ENCODE measurements at regions not wholly inside any gene's neighbourhood (a gene's known extent, or its start where the extent isn't known, plus 50 kb on each side); places are given as distances from the start of the nearest gene placed in this dataset.

GRCh38 chr20:36097337-36098151, 57.0 kb upstream of the EPB41L1 start:
- TF ChIP-seq POLR2AphosphoS5 (IDR thresholded peaks at IDR 0.05; ENCODE audit: insufficient read depth, low read depth, low read length) (no peak), CTCF (IDR thresholded peaks at IDR 0.05; ENCODE audit: extremely low read depth in 1 of 2, insufficient read depth in 1 of 2, low read depth in 1 of 2, low read length in 2 of 2) (no peak), POLR2A (IDR thresholded peaks at IDR 0.05; ENCODE audit: low read depth, low read length) (no peak)

Data from endothelial cell of umbilical vein (primary cell).